ENCODE measurements at regions not wholly inside any gene's neighbourhood (a gene's known extent, or its start where the extent isn't known, plus 50 kb on each side); places are given as distances from the start of the nearest gene placed in this dataset.

DNA sequence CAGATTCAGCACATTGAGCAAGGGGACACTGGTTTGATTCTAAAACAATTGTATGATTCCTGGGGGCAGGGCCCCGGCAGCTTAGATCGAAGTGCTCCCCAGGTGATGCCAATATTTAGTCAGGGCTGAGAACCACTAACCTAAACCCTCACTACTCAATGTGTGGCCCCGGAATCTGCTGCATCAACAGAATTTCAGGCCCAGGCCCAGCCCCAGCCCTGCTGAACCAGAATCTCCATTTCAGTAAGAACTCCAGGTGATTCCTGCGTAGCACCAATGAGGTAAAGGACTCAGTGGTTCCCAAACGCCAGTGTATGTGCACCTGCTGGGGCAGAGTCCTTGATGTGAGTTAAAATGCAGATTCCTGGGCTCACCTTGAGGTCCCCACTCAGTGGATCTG is 152.8 kb upstream of the KCNG1 start:
- TF ChIP-seq, protein P1, sequence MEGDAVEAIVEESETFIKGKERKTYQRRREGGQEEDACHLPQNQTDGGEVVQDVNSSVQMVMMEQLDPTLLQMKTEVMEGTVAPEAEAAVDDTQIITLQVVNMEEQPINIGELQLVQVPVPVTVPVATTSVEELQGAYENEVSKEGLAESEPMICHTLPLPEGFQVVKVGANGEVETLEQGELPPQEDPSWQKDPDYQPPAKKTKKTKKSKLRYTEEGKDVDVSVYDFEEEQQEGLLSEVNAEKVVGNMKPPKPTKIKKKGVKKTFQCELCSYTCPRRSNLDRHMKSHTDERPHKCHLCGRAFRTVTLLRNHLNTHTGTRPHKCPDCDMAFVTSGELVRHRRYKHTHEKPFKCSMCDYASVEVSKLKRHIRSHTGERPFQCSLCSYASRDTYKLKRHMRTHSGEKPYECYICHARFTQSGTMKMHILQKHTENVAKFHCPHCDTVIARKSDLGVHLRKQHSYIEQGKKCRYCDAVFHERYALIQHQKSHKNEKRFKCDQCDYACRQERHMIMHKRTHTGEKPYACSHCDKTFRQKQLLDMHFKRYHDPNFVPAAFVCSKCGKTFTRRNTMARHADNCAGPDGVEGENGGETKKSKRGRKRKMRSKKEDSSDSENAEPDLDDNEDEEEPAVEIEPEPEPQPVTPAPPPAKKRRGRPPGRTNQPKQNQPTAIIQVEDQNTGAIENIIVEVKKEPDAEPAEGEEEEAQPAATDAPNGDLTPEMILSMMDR (IDR thresholded peaks at IDR 0.05; ENCODE audit: low read depth, low read length, poor library complexity, severe bottlenecking), result no peak
- TF ChIP-seq EZH2phosphoT487 (IDR thresholded peaks at IDR 0.05; ENCODE audit: borderline replicate concordance, low read length), result no peak

All from DOHH2 (cell line).